HCT116 (cell line): ENCODE measurements at regions not wholly inside any gene's neighbourhood (a gene's known extent, or its start where the extent isn't known, plus 50 kb on each side); places are given as distances from the start of the nearest gene placed in this dataset.

ENCODE experiments used
- ZNF274 ChIP-seq: fragments of 200-500 bp; sonication (Bioruptor generic); IDR thresholded peaks from 2 replicates; pipeline ENCODE4 v1.6.1; 2014; ENCODE audit warnings: mild to moderate bottlenecking, low read depth, low read length, inconsistent platforms
- TF ChIP-seq, protein P1 (sequence below), 3 experiments: fragments of 200-600 bp in 1 of 3; sonication (generic) in 1 of 3; IDR thresholded peaks in 2 of 3; conservative IDR thresholded peaks in 1 of 3; 2 replicates each; pipeline ENCODE4 v1.5.1; 2012 to 2017; ENCODE audit warnings: low read depth in 2 of 3, low read length in 2 of 3, antibody characterized with exemption in 1 of 3, borderline replicate concordance in 1 of 3, control low read depth in 1 of 3, mild to moderate bottlenecking in 1 of 3, mixed read lengths in 1 of 3, mixed run types in 1 of 3, moderate library complexity in 1 of 3; ENCODE audit not compliant: insufficient read depth in 1 of 3

DNA sequence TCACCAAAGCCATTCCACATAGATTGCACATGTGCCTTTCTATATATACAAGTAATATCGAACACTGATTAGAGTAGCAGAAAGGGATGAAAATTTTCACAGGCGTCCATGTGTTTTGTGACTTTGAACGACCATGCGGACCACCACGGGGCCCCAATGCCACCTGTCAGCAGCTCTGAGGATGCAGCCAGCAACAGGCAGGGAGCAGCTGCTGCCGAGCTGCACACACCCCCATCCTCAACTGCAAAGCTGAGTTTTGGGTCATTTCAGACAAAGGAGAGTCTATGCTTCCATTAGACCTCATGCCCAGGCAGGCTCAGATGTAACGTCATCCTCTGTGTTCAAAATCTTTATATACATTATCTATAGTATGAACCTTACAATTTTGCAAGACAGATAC lies 503.8 kb downstream of the IRX1 start:
- TF ChIP-seq, protein P1, sequence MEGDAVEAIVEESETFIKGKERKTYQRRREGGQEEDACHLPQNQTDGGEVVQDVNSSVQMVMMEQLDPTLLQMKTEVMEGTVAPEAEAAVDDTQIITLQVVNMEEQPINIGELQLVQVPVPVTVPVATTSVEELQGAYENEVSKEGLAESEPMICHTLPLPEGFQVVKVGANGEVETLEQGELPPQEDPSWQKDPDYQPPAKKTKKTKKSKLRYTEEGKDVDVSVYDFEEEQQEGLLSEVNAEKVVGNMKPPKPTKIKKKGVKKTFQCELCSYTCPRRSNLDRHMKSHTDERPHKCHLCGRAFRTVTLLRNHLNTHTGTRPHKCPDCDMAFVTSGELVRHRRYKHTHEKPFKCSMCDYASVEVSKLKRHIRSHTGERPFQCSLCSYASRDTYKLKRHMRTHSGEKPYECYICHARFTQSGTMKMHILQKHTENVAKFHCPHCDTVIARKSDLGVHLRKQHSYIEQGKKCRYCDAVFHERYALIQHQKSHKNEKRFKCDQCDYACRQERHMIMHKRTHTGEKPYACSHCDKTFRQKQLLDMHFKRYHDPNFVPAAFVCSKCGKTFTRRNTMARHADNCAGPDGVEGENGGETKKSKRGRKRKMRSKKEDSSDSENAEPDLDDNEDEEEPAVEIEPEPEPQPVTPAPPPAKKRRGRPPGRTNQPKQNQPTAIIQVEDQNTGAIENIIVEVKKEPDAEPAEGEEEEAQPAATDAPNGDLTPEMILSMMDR (IDR thresholded peaks at IDR 0.05 in 2 of 3, conservative IDR thresholded peaks at IDR 0.05 in 1 of 3; ENCODE audit: borderline replicate concordance in 1 of 3, insufficient read depth in 1 of 3, low read depth in 2 of 3, low read length in 2 of 3), result no peak
- TF ChIP-seq ZNF274, result no peak
